ENCODE measurements at regions not wholly inside any gene's neighbourhood (a gene's known extent, or its start where the extent isn't known, plus 50 kb on each side); places are given as distances from the start of the nearest gene placed in this dataset.

- peak overlapping the region in 1 of 10 donors; percentile 9 for H3K27ac ChIP-seq
- TF ChIP-seq CTCF (IDR thresholded peaks at IDR 0.05), result no peak
- H3K27me3 ChIP-seq, result no peaks in the 10 kb centered on the region
- ATAC-seq (peak in 7 of 8 donors; percentile 9 to 56 (median 30)), DNase-seq (no peak)
- intact Hi-C loops (cut with DNase I), result loop anchor here in 9 of 10 donors (5.0 to 10.0 kb wide), 6 partner anchors 39 to 412 kb away; no protein-coding TSS in a partner anchor
- H3K4me3 ChIP-seq, result no peak overlapping the region
- peaks cover 0 to 31% (median 10%) of the 10 kb centered on the region in 9 donors for H3K36me3 ChIP-seq
- H3K4me1 ChIP-seq, result peaks cover 23 to 55% (median 38%) of the 10 kb centered on the region in 9 donors
- no peaks in the 10 kb centered on the region for H3K9me3 ChIP-seq
- 60 to 61% methylated on average over 11 of the region's 11 CpGs for WGBS, 2 donors
Measured at GRCh38 chr22:25362883-25363240, 143.4 kb downstream of the CRYBB2 start.

GRCh38 chr22:25363474-25363873 is 144.0 kb downstream of the CRYBB2 start:
- Histone ChIP-seq H3K4me3 (no peak overlapping the region), H3K4me1 (peaks cover 23 to 55% (median 40%) of the 10 kb centered on the region in 9 donors), H3K9me3 (no peaks in the 10 kb centered on the region), H3K27ac (no peak overlapping the region), H3K36me3 (peaks cover 0 to 25% (median 9%) of the 10 kb centered on the region in 9 donors), H3K27me3 (no peaks in the 10 kb centered on the region)
- 96% methylated on average over 8 of the region's 8 CpGs for WGBS, 2 donors
- TF ChIP-seq CTCF (IDR thresholded peaks at IDR 0.05), result no peak
- intact Hi-C loops (cut with DNase I), result loop anchor here in 9 of 10 donors (5.0 to 10.0 kb wide), 6 partner anchors 39 to 411 kb away; no protein-coding TSS in a partner anchor
- ATAC-seq (no peak), DNase-seq (no peak)

- Histone ChIP-seq H3K27me3 (no peaks in the 10 kb centered on the region), H3K27ac (peak overlapping the region in 5 of 10 donors; percentile 2 to 68 (median 24)), H3K9me3 (no peaks in the 10 kb centered on the region), H3K4me3 (no peak overlapping the region), H3K4me1 (peaks cover 23 to 62% (median 40%) of the 10 kb centered on the region in 9 donors), H3K36me3 (peaks cover 0 to 17% (median 7%) of the 10 kb centered on the region in 9 donors)
- no peak for TF ChIP-seq CTCF (IDR thresholded peaks at IDR 0.05)
- intact Hi-C loops (cut with DNase I), result loop anchor here in 9 of 10 donors (5.0 to 10.0 kb wide), 6 partner anchors 38 to 411 kb away; no protein-coding TSS in a partner anchor
- ATAC-seq (no peak), DNase-seq (no peak)
- WGBS, 2 donors, result 83 to 93% methylated on average over 1 of the region's 1 CpG
Measured at GRCh38 chr22:25364281-25364680, 144.8 kb downstream of the CRYBB2 start.

- intact Hi-C loops (cut with DNase I), result loop anchor here in 9 of 10 donors (5.0 to 10.0 kb wide), 6 partner anchors 38 to 410 kb away; no protein-coding TSS in a partner anchor
- H3K4me3 ChIP-seq, result no peak overlapping the region
- no peak for TF ChIP-seq CTCF (IDR thresholded peaks at IDR 0.05)
- ATAC-seq, result no peak
- no peaks in the 10 kb centered on the region for H3K9me3 ChIP-seq
- H3K36me3 ChIP-seq, result peaks cover 0 to 12% (median 2%) of the 10 kb centered on the region in 9 donors
- DNase-seq, result no peak
- H3K27me3 ChIP-seq, result no peaks in the 10 kb centered on the region
- H3K4me1 ChIP-seq, result peaks cover 23 to 67% (median 40%) of the 10 kb centered on the region in 9 donors
- 65 to 77% methylated on average over 13 of the region's 13 CpGs for whole genome bisulfite sequencing, 2 donors
- peak overlapping the region in 6 of 10 donors; percentile 2 to 68 (median 34) for H3K27ac ChIP-seq
Measured at GRCh38 chr22:25364736-25365241, 145.3 kb downstream of the CRYBB2 start.

Measured in heart right ventricle (tissue), 16 donors.